ENCODE measurements at regions not wholly inside any gene's neighbourhood (a gene's known extent, or its start where the extent isn't known, plus 50 kb on each side); places are given as distances from the start of the nearest gene placed in this dataset.
"Not testable (repeated sequence)": the region's sequence is repeated elsewhere in the genome, so short reads cannot be mapped to it uniquely, and the experiment has no call there.

- no peak for DNase-seq
These were observed 852.2 kb upstream of the GOT2 start for GRCh38 chr16:59586331-59586730.

GRCh38 chr16:59574296-59574695, 840.2 kb upstream of the GOT2 start:
- no peak for DNase-seq

- no peak for DNase-seq
These were observed 839.6 kb upstream of the GOT2 start for GRCh38 chr16:59573528-59574271.

GRCh38 chr16:59567496-59567895, 833.4 kb upstream of the GOT2 start:
- DNase-seq: no peak

- no peak for DNase-seq
These were observed 832.3 kb upstream of the GOT2 start for GRCh38 chr16:59566446-59566845.

GRCh38 chr16:59558679-59559078, 824.6 kb upstream of the GOT2 start:
- no peak for DNase-seq

GRCh38 chr16:59552164-59552563, 818.0 kb upstream of the GOT2 start:
- no peak for DNase-seq

GRCh38 chr16:59545721-59546120, 811.6 kb upstream of the GOT2 start:
- DNase-seq: no peak

GRCh38 chr16:59543641-59544040, 809.5 kb upstream of the GOT2 start:
- DNase-seq: no peak

GRCh38 chr16:59540621-59541020, 806.5 kb upstream of the GOT2 start:
- no peak for DNase-seq

- no peak for DNase-seq
These were observed 801.2 kb upstream of the GOT2 start for GRCh38 chr16:59535298-59535697.

- DNase-seq: no peak
These were observed 793.3 kb upstream of the GOT2 start for GRCh38 chr16:59527206-59527997.

- DNase-seq: no peak
These were observed 788.7 kb upstream of the GOT2 start for GRCh38 chr16:59522826-59523225.

- not testable (repeated sequence) for DNase-seq
These were observed 784.6 kb upstream of the GOT2 start for GRCh38 chr16:59518721-59519120.

GRCh38 chr16:59514651-59515050, 780.5 kb upstream of the GOT2 start:
- DNase-seq: no peak

- no peak for DNase-seq
These were observed 775.9 kb upstream of the GOT2 start for GRCh38 chr16:59510008-59510424.

- no peak for DNase-seq
These were observed 766.5 kb upstream of the GOT2 start for GRCh38 chr16:59500601-59501000.

GRCh38 chr16:59487067-59487466, 753.0 kb upstream of the GOT2 start:
- no peak for DNase-seq

GRCh38 chr16:59484833-59485516, 750.9 kb upstream of the GOT2 start:
- no peak for DNase-seq

- DNase-seq: no peak
These were observed 744.7 kb upstream of the GOT2 start for GRCh38 chr16:59478838-59479237.

GRCh38 chr16:59470556-59470955, 736.4 kb upstream of the GOT2 start:
- no peak for DNase-seq

- no peak for DNase-seq
These were observed 735.1 kb upstream of the GOT2 start for GRCh38 chr16:59469266-59469665.

- DNase-seq: no peak
These were observed 729.7 kb upstream of the GOT2 start for GRCh38 chr16:59463776-59464175.

- no peak for DNase-seq
These were observed 725.7 kb upstream of the GOT2 start for GRCh38 chr16:59459806-59460205.

All from CD4-positive, alpha-beta T cell treated with Interleukin-4 for 4 hours (primary cell).